PC-3 (cell line): ENCODE measurements at regions not wholly inside any gene's neighbourhood (a gene's known extent, or its start where the extent isn't known, plus 50 kb on each side); places are given as distances from the start of the nearest gene placed in this dataset.

ENCODE experiments used
- ATAC-seq: fragments of 200-7000 bp; cut with Tn5 transposase; 2 replicates; pipeline ENCODE4 v1.9.1; 2020; ENCODE audit warnings: mild to moderate bottlenecking, moderate library complexity
- BruUV-seq: library from RNA; stranded (reverse); fragments of 400-500 nt; replicated peaks from 2 replicates; lab custom pipeline; 2021; lab: Mats Ljungman, UMichigan
- CTCF ChIA-PET: fragments of 300-600 bp; sonication (Branson Sonifier 250); formaldehyde crosslinking; loops from one replicate; lab custom pipeline; 2022; ENCODE audit warnings: antibody characterized with exemption; lab: Charles Lee
- POLR2A ChIA-PET: fragments of 300-600 bp; sonication (Branson Sonifier 250); formaldehyde crosslinking; loops from one replicate; lab custom pipeline; 2022; ENCODE audit warnings: antibody characterized with exemption; ENCODE audit not compliant: unreplicated experiment; lab: Charles Lee
- DNase-seq: peaks from one replicate; pipeline ENCODE4 v3.0.0-alpha.2; 2015
- H2AFZ ChIP-seq: fragments of 300-600 bp; sonication (generic); 2 replicates; pipeline ENCODE4 v1.6.0; 2016; ENCODE audit warnings: antibody characterized with exemption, low read length
- H3F3A ChIP-seq: fragments of 300-600 bp; sonication (generic); one replicate; pipeline ENCODE4 v1.6.0; 2017; ENCODE audit warnings: antibody characterized with exemption, low read length, control low read depth, mild to moderate bottlenecking; ENCODE audit not compliant: unreplicated experiment
- H3K27ac ChIP-seq: fragments of 300-600 bp; sonication (generic); 2 replicates; pipeline ENCODE4 v1.5.1; 2016; ENCODE audit warnings: mild to moderate bottlenecking, low read length
- H3K27me3 ChIP-seq: fragments of 300-600 bp; sonication (generic); 2 replicates; pipeline ENCODE4 v1.6.1; 2016; ENCODE audit warnings: low read length, mixed read lengths
- H3K36me3 ChIP-seq: fragments of 300-600 bp; sonication (generic); 2 replicates; pipeline ENCODE4 v1.6.1; 2016; ENCODE audit warnings: low read depth, mixed run types, low read length, mixed read lengths
- H3K4me1 ChIP-seq: fragments of 300-600 bp; sonication (generic); 2 replicates; pipeline ENCODE4 v1.5.1; 2016; ENCODE audit warnings: low read length; ENCODE audit not compliant: insufficient read depth
- H3K4me2 ChIP-seq: fragments of 300-600 bp; sonication (generic); 2 replicates; pipeline ENCODE4 v1.6.0; 2016; ENCODE audit warnings: low read length
- H3K4me3 ChIP-seq: fragments of 300-600 bp; sonication (generic); 2 replicates; pipeline ENCODE4 v1.5.1; 2016; ENCODE audit warnings: mild to moderate bottlenecking, low read length, mixed read lengths
- H3K79me2 ChIP-seq: fragments of 300-600 bp; sonication (generic); 2 replicates; pipeline ENCODE4 v1.6.1; 2017; ENCODE audit warnings: low read length, mixed read lengths
- H3K9ac ChIP-seq: fragments of 300-600 bp; sonication (generic); 2 replicates; pipeline ENCODE4 v1.6.0; 2016; ENCODE audit warnings: mild to moderate bottlenecking, low read length
- H3K9me2 ChIP-seq: fragments of 300-600 bp; sonication (generic); replicated peaks from 2 replicates; pipeline ENCODE4 v1.6.1; 2016; ENCODE audit warnings: mixed run types, low read length, mixed read lengths
- H3K9me3 ChIP-seq: fragments of 300-600 bp; sonication (generic); 2 replicates; pipeline ENCODE4 v1.6.1; 2016; ENCODE audit warnings: low read length, mixed read lengths
- H4K20me1 ChIP-seq: fragments of 300-600 bp; sonication (generic); 2 replicates; pipeline ENCODE4 v1.6.1; 2016; ENCODE audit warnings: low read length, mixed read lengths
- EZH2 ChIP-seq: fragments of 300-600 bp; sonication (generic); IDR thresholded peaks from one replicate; pipeline ENCODE4 v1.6.1; 2017; ENCODE audit warnings: antibody characterized with exemption, mild to moderate bottlenecking, low read length; ENCODE audit not compliant: unreplicated experiment
- EZH2phosphoT487 ChIP-seq: fragments of 300-600 bp; sonication (generic); IDR thresholded peaks from 2 replicates; pipeline ENCODE4 v1.6.1; 2018; ENCODE audit warnings: mild to moderate bottlenecking, antibody characterized with exemption, low read length, borderline replicate concordance
- intact Hi-C: fragments of 100-400 bp; cut with micrococcal nuclease; formaldehyde crosslinking; loops from 2 replicates; pipeline ENCODE4 v1.9.0; 2023
- TF ChIP-seq, protein P1 (sequence below): fragments of 300-600 bp; sonication (generic); conservative IDR thresholded peaks from 2 replicates; pipeline ENCODE4 v1.5.1; 2017; ENCODE audit warnings: antibody characterized with exemption, low read depth, mild to moderate bottlenecking, low read length

- Histone ChIP-seq H3K27me3 (no peaks in the 10 kb centered on the region), H3F3A (no peaks in the 10 kb centered on the region), H3K4me1 (peaks cover under 1% of the 10 kb centered on the region; the same call in 1 of the 2 replicates), H3K9ac (no peak overlapping the region), H3K36me3 (no peaks in the 10 kb centered on the region), H3K4me3 (no peak overlapping the region), H3K9me2 (no peaks in the 10 kb centered on the region), H3K27ac (no peak overlapping the region), H3K4me2 (no peak overlapping the region), H3K9me3 (no peaks in the 10 kb centered on the region), H3K79me2 (no peaks in the 10 kb centered on the region), H2AFZ (no peak overlapping the region), H4K20me1 (no peaks in the 10 kb centered on the region)
- ChIA-PET POLR2A (no interaction called here), CTCF (no interaction called here)
- BruUV-seq: no TSS peak
- intact Hi-C loops: no loop called here
- DNase-seq: no peak
- TF ChIP-seq EZH2phosphoT487 (no peak), EZH2 (no peak)
- TF ChIP-seq, protein P1, sequence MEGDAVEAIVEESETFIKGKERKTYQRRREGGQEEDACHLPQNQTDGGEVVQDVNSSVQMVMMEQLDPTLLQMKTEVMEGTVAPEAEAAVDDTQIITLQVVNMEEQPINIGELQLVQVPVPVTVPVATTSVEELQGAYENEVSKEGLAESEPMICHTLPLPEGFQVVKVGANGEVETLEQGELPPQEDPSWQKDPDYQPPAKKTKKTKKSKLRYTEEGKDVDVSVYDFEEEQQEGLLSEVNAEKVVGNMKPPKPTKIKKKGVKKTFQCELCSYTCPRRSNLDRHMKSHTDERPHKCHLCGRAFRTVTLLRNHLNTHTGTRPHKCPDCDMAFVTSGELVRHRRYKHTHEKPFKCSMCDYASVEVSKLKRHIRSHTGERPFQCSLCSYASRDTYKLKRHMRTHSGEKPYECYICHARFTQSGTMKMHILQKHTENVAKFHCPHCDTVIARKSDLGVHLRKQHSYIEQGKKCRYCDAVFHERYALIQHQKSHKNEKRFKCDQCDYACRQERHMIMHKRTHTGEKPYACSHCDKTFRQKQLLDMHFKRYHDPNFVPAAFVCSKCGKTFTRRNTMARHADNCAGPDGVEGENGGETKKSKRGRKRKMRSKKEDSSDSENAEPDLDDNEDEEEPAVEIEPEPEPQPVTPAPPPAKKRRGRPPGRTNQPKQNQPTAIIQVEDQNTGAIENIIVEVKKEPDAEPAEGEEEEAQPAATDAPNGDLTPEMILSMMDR: no peak
- ATAC-seq: no peak
Observed at GRCh38 chr6:22106961-22107360, 189.9 kb downstream of the PRL start.

- intact Hi-C loops: no loop called here
Observed at GRCh38 chr6:22108199-22108598, 188.6 kb downstream of the PRL start.

GRCh38 chr6:22110061-22110460, 186.8 kb downstream of the PRL start:
- Histone ChIP-seq H3K4me3 (no peak overlapping the region), H3K36me3 (no peaks in the 10 kb centered on the region), H3K9me2 (no peaks in the 10 kb centered on the region), H3K4me1 (peaks cover 20% of the 10 kb centered on the region), H3K27me3 (no peaks in the 10 kb centered on the region), H2AFZ (no peak overlapping the region), H3K9me3 (no peaks in the 10 kb centered on the region), H3F3A (no peaks in the 10 kb centered on the region), H3K9ac (no peak overlapping the region), H3K4me2 (no peak overlapping the region), H4K20me1 (no peaks in the 10 kb centered on the region), H3K27ac (no peak overlapping the region), H3K79me2 (no peaks in the 10 kb centered on the region)
- POLR2A ChIA-PET: no interaction called here
- no peak for TF ChIP-seq EZH2phosphoT487
- no peak for TF ChIP-seq EZH2
- TF ChIP-seq, protein P1: no peak
- ATAC-seq: no peak
- CTCF ChIA-PET: no interaction called here
- intact Hi-C loops: loop anchor here (5.0 to 10.0 kb wide), 4 partner anchors 137 to 513 kb away; no protein-coding TSS in a partner anchor
- BruUV-seq: no TSS peak
- no peak for DNase-seq

More at GRCh38 chr6:22108199-22108598, 188.6 kb downstream of the PRL start:
- Histone ChIP-seq H3K27me3 (no peaks in the 10 kb centered on the region), H4K20me1 (no peaks in the 10 kb centered on the region), H3K4me1 (peaks cover 9% of the 10 kb centered on the region), H3K9me2 (no peaks in the 10 kb centered on the region), H3K9ac (no peak overlapping the region), H3K79me2 (no peaks in the 10 kb centered on the region), H3K4me3 (no peak overlapping the region), H3K4me2 (no peak overlapping the region), H3F3A (no peaks in the 10 kb centered on the region), H3K27ac (no peak overlapping the region), H3K36me3 (no peaks in the 10 kb centered on the region), H2AFZ (no peak overlapping the region), H3K9me3 (no peaks in the 10 kb centered on the region)
- no peak for ATAC-seq
- ChIA-PET POLR2A (no interaction called here), CTCF (no interaction called here)
- TF ChIP-seq, protein P1: no peak
- TF ChIP-seq EZH2 (no peak), EZH2phosphoT487 (no peak)
- BruUV-seq: no TSS peak
- DNase-seq: no peak
